ENCODE measurements at regions not wholly inside any gene's neighbourhood (a gene's known extent, or its start where the extent isn't known, plus 50 kb on each side); places are given as distances from the start of the nearest gene placed in this dataset.

- H3K27me3 ChIP-seq: no peaks in the 10 kb centered on the region
- H3K36me3 ChIP-seq: no peaks in the 10 kb centered on the region
- intact Hi-C loops (cut with DNase I; ENCODE audit: low total_unique reads): no loop called here
- no peak for DNase-seq
- no peak overlapping the region for H3K4me3 ChIP-seq
- peaks cover 0 to 6% (median 0%) of the 10 kb centered on the region in 4 donors for H3K4me1 ChIP-seq
- no peak overlapping the region for H3K27ac ChIP-seq
- H3K9me3 ChIP-seq: no peaks in the 10 kb centered on the region
- no peak for TF ChIP-seq POLR2AphosphoS5 (IDR thresholded peaks at IDR 0.05)
- TF ChIP-seq EP300 (IDR thresholded peaks at IDR 0.05): no peak
- no peak for TF ChIP-seq CTCF (IDR thresholded peaks at IDR 0.05)
- no peak for TF ChIP-seq POLR2A (IDR thresholded peaks at IDR 0.05)
- WGBS, 5 donors: 82 to 91% (median 88%) methylated on average over 8 of the region's 8 CpGs
Observed at GRCh38 chr13:32850316-32851052, 165.7 kb upstream of the KL start.

- intact Hi-C loops (cut with DNase I; ENCODE audit: low total_unique reads): no loop called here
- Histone ChIP-seq H3K9me3 (no peaks in the 10 kb centered on the region), H3K27me3 (no peaks in the 10 kb centered on the region), H3K36me3 (no peaks in the 10 kb centered on the region), H3K27ac (peak overlapping the region in 2 of 5 donors; percentile 17 to 55), H3K4me3 (no peak overlapping the region), H3K4me1 (peaks cover 0 to 6% (median 0%) of the 10 kb centered on the region in 4 donors)
- DNase-seq: no peak
- 67 to 75% (median 71%) methylated on average over 8 of the region's 8 CpGs for WGBS, 5 donors
- TF ChIP-seq POLR2AphosphoS5 (IDR thresholded peaks at IDR 0.05) (no peak), CTCF (IDR thresholded peaks at IDR 0.05) (no peak), EP300 (IDR thresholded peaks at IDR 0.05) (no peak), POLR2A (IDR thresholded peaks at IDR 0.05) (no peak)
Observed at GRCh38 chr13:32851083-32852069, 164.8 kb upstream of the KL start.

GRCh38 chr13:32852526-32852925 is 163.7 kb upstream of the KL start:
- Histone ChIP-seq H3K27me3 (no peaks in the 10 kb centered on the region), H3K27ac (peak overlapping the region in 2 of 5 donors; percentile 33 to 55), H3K36me3 (no peaks in the 10 kb centered on the region), H3K4me1 (peaks cover 0 to 6% (median 0%) of the 10 kb centered on the region in 4 donors), H3K9me3 (no peaks in the 10 kb centered on the region), H3K4me3 (no peak overlapping the region)
- intact Hi-C loops (cut with DNase I; ENCODE audit: low total_unique reads): no loop called here
- DNase-seq: no peak
- TF ChIP-seq POLR2A (IDR thresholded peaks at IDR 0.05): no peak
- peak in 1 of 3 donors; percentile 4 for TF ChIP-seq POLR2AphosphoS5 (IDR thresholded peaks at IDR 0.05)
- 71 to 84% (median 76%) methylated on average over 1 of the region's 1 CpG for WGBS, 5 donors

GRCh38 chr13:32857077-32857476 is 159.1 kb upstream of the KL start:
- no peak overlapping the region for H3K4me3 ChIP-seq
- intact Hi-C loops (cut with DNase I; ENCODE audit: low total_unique reads): no loop called here

More at GRCh38 chr13:32857077-32857476, 159.1 kb upstream of the KL start:
- H3K4me1 ChIP-seq: no peaks in the 10 kb centered on the region
- H3K27ac ChIP-seq: no peak overlapping the region
- TF ChIP-seq EP300 (IDR thresholded peaks at IDR 0.05): no peak
- TF ChIP-seq POLR2AphosphoS5 (IDR thresholded peaks at IDR 0.05): no peak
- TF ChIP-seq CTCF (IDR thresholded peaks at IDR 0.05): no peak
- no peak for TF ChIP-seq POLR2A (IDR thresholded peaks at IDR 0.05)
- WGBS, 5 donors: 89 to 93% (median 92%) methylated on average over 2 of the region's 2 CpGs
- H3K27me3 ChIP-seq: no peaks in the 10 kb centered on the region
- no peaks in the 10 kb centered on the region for H3K36me3 ChIP-seq
- DNase-seq: no peak
- peaks cover 0 to 14% (median 12%) of the 10 kb centered on the region in 4 donors for H3K9me3 ChIP-seq
